Thyroid gland (tissue), 4 donors: ENCODE measurements at regions not wholly inside any gene's neighbourhood (a gene's known extent, or its start where the extent isn't known, plus 50 kb on each side); places are given as distances from the start of the nearest gene placed in this dataset.

Source experiments
- DNase-seq, 2 donors: peaks; one replicate each; pipeline ENCODE4 v3.0.0-alpha.2; 2019
- H3K27ac ChIP-seq, 3 donors: fragments of 200-600 bp; sonication (generic); 1 replicate in 2 of 3; 2 replicates in 1 of 3; pipeline ENCODE4 v1.5.1; 2016 to 2019; ENCODE audit warnings: mild to moderate bottlenecking in 1 of 3, moderate library complexity in 1 of 3
- H3K27me3 ChIP-seq: fragments of 200-600 bp; sonication (generic); one replicate; pipeline ENCODE4 v1.5.1; 2019
- H3K36me3 ChIP-seq, 2 donors: fragments of 200-600 bp; sonication (generic); one replicate each; pipeline ENCODE4 v1.5.1; 2016 to 2019
- H3K4me1 ChIP-seq, 2 donors: fragments of 200-600 bp; sonication (generic); one replicate each; pipeline ENCODE4 v1.5.1; 2017 to 2019
- H3K4me3 ChIP-seq, 3 donors: fragments of 200-600 bp; sonication (generic); replicated peaks in 1 of 3; 1 replicate in 2 of 3; 2 replicates in 1 of 3; pipeline ENCODE4 v1.5.1; 2016; ENCODE audit warnings: mild to moderate bottlenecking in 1 of 3
- H3K9me3 ChIP-seq: fragments of 200-600 bp; sonication (generic); one replicate; pipeline ENCODE4 v1.5.1; 2017
- CTCF ChIP-seq, 6 experiments: fragments of 200-600 bp in 3 of 6; fragments of 450-650 bp in 3 of 6; sonication (generic) in 3 of 6; IDR thresholded peaks; one replicate each; pipeline ENCODE4 v1.5.1; 2016 to 2019; ENCODE audit warnings: antibody characterized with exemption in 6 of 6, mild to moderate bottlenecking in 2 of 6, inconsistent platforms in 1 of 6, moderate library complexity in 1 of 6
- POLR2A ChIP-seq, 2 donors: fragments of 450-650 bp; IDR thresholded peaks; one replicate each; pipeline ENCODE4 v1.6.1; 2017; ENCODE audit warnings: antibody characterized with exemption in 2 of 2, mild to moderate bottlenecking in 2 of 2, moderate library complexity in 1 of 2
- WGBS, 2 donors: methylation state at CpG; one replicate each; pipeline ENCODE4 v1.1.5; 2017; 5-methylcytosine and 5-hydroxymethylcytosine counted together
- intact Hi-C: fragments of 100-400 bp; cut with DNase I; formaldehyde crosslinking; loops from one replicate; pipeline ENCODE4 v1.15.1; 2023

GRCh38 chrX:65925005-65925404, 114.9 kb downstream of the VSIG4 start:
- Histone ChIP-seq H3K9me3 (no peaks in the 10 kb centered on the region), H3K27me3 (no peaks in the 10 kb centered on the region), H3K27ac (no peak overlapping the region), H3K4me1 (no peaks in the 10 kb centered on the region), H3K36me3 (no peaks in the 10 kb centered on the region), H3K4me3 (no peak overlapping the region)
- 73 to 87% methylated on average over 3 of the region's 3 CpGs for WGBS, 2 donors
- intact Hi-C loops, result no loop called here
- DNase-seq, result no peak
- TF ChIP-seq POLR2A (IDR thresholded peaks at IDR 0.05) (no peak), CTCF (IDR thresholded peaks at IDR 0.05) (no peak)

GRCh38 chrX:65921363-65921762, 118.5 kb downstream of the VSIG4 start:
- Histone ChIP-seq H3K9me3 (no peaks in the 10 kb centered on the region), H3K27ac (no peak overlapping the region)
- WGBS, 2 donors, result 44 to 64% methylated on average over 2 of the region's 2 CpGs

GRCh38 chrX:65920620-65921019, 119.3 kb downstream of the VSIG4 start:
- DNase-seq, result no peak
- H3K27me3 ChIP-seq, result no peaks in the 10 kb centered on the region
- TF ChIP-seq CTCF (IDR thresholded peaks at IDR 0.05), result no peak
- no peak for TF ChIP-seq POLR2A (IDR thresholded peaks at IDR 0.05)
- WGBS, 2 donors, result 0% methylated on average over 1 of the region's 1 CpG
- no peak overlapping the region for H3K27ac ChIP-seq
- intact Hi-C loops, result no loop called here
- no peaks in the 10 kb centered on the region for H3K4me1 ChIP-seq
- no peaks in the 10 kb centered on the region for H3K9me3 ChIP-seq
- no peak overlapping the region for H3K4me3 ChIP-seq
- no peaks in the 10 kb centered on the region for H3K36me3 ChIP-seq

More at GRCh38 chrX:65921363-65921762, 118.5 kb downstream of the VSIG4 start:
- no peak for DNase-seq
- Histone ChIP-seq H3K4me1 (no peaks in the 10 kb centered on the region), H3K4me3 (no peak overlapping the region), H3K36me3 (no peaks in the 10 kb centered on the region), H3K27me3 (no peaks in the 10 kb centered on the region)
- TF ChIP-seq CTCF (IDR thresholded peaks at IDR 0.05) (no peak), POLR2A (IDR thresholded peaks at IDR 0.05) (no peak)
- intact Hi-C loops, result no loop called here

GRCh38 chrX:65910899-65911298, 129.0 kb downstream of the VSIG4 start:
- Histone ChIP-seq H3K36me3 (no peaks in the 10 kb centered on the region), H3K4me1 (no peaks in the 10 kb centered on the region), H3K27ac (no peak overlapping the region), H3K27me3 (no peaks in the 10 kb centered on the region), H3K9me3 (no peaks in the 10 kb centered on the region), H3K4me3 (no peak overlapping the region)
- 67 to 92% methylated on average over 3 of the region's 3 CpGs for WGBS, 2 donors
- intact Hi-C loops, result no loop called here
- TF ChIP-seq POLR2A (IDR thresholded peaks at IDR 0.05), result no peak
- TF ChIP-seq CTCF (IDR thresholded peaks at IDR 0.05), result no peak
- DNase-seq, result no peak

GRCh38 chrX:65903750-65904149, 136.1 kb downstream of the VSIG4 start:
- WGBS, 2 donors, result 50 to 60% methylated on average over 1 of the region's 1 CpG
- intact Hi-C loops, result no loop called here
- no peaks in the 10 kb centered on the region for H3K9me3 ChIP-seq
- no peaks in the 10 kb centered on the region for H3K4me1 ChIP-seq
- no peak for DNase-seq
- no peaks in the 10 kb centered on the region for H3K36me3 ChIP-seq
- H3K4me3 ChIP-seq, result no peak overlapping the region
- no peak for TF ChIP-seq CTCF (IDR thresholded peaks at IDR 0.05)
- H3K27me3 ChIP-seq, result no peaks in the 10 kb centered on the region
- no peak overlapping the region for H3K27ac ChIP-seq
